ENCODE measurements at regions not wholly inside any gene's neighbourhood (a gene's known extent, or its start where the extent isn't known, plus 50 kb on each side); places are given as distances from the start of the nearest gene placed in this dataset.

DNA sequence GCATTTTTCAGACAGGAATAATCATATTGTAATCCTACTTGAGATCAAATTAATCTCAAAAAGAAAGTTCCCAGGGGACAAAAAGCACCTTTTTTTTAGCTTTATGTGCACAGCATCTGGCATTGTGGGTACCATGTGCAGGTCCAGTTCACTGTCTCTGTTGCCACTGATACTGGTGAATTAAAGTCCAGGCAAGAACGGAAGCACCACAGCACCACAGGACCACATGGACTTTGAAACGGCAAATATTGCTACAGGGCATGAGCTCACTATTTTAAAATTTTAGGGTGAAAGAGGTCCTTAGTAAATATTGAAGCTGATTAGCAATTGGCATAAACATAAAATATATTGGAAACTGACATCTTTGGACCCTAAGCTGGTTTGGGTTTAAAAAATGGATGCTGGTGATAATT, 709.0 kb downstream of the EPM2A start:
- H3K36me3 Mint-ChIP-seq (ENCODE audit: low read depth): no peaks in the 10 kb centered on the region
- CTCF ChIA-PET: interaction anchor here (0.7 to 0.8 kb wide), 2 partner anchors 73 to 437 kb away, joined by 3 read pairs; no protein-coding TSS in a partner anchor
- intact Hi-C loops (cut with micrococcal nuclease): loop anchor here (5.0 kb wide), 1 partner anchor 444 kb away; no protein-coding TSS in a partner anchor

DNA sequence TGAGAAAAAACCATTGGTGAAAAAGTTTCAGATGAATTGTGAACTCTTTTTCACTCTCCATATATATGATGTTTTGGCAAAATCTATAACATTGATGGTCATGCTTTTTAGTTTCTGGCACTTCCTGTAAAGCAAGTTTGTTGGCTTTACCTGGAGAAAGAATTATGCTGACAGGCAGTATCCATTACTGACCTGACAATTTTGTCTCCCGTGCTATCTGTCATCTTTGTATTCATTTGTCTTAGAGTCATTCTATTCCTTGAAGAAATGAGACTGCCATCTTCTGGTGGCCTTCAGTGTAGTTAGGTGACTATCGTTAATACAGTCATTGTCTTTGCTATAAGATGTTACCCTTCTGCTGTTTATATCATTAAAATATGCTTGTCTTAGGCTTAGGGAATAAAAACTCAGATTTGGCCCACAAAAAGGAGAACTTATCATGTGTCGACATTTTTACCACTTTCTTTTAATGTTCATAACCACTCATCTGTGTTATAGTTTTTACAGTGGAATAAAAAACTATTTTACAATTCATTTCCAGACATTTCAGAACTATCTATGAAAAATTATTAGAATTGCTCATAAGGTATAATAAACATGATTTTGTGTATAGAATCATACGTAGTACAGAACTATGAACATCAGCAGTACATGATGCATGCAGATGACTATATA, 707.0 kb downstream of the EPM2A start:
- ATAC-seq: peak; percentile 74
- ChIA-PET POLR2A (no interaction called here), CTCF (interaction anchor here (1.2 to 1.5 kb wide), 2 partner anchors 12 to 440 kb away, joined by 3 to 4 read pairs; no protein-coding TSS in a partner anchor)
- Mint-ChIP-seq H3K27me3 (peaks cover 18% of the 10 kb centered on the region), H3K36me3 (ENCODE audit: low read depth) (no peaks in the 10 kb centered on the region), H3K9me3 (no peaks in the 10 kb centered on the region), H3K27ac (no peak overlapping the region), H3K4me1 (ENCODE audit: low read depth) (no peaks in the 10 kb centered on the region), H3K4me3 (no peak overlapping the region)
- DNase-seq: peak; percentile 33
- TF ChIP-seq, protein P1, sequence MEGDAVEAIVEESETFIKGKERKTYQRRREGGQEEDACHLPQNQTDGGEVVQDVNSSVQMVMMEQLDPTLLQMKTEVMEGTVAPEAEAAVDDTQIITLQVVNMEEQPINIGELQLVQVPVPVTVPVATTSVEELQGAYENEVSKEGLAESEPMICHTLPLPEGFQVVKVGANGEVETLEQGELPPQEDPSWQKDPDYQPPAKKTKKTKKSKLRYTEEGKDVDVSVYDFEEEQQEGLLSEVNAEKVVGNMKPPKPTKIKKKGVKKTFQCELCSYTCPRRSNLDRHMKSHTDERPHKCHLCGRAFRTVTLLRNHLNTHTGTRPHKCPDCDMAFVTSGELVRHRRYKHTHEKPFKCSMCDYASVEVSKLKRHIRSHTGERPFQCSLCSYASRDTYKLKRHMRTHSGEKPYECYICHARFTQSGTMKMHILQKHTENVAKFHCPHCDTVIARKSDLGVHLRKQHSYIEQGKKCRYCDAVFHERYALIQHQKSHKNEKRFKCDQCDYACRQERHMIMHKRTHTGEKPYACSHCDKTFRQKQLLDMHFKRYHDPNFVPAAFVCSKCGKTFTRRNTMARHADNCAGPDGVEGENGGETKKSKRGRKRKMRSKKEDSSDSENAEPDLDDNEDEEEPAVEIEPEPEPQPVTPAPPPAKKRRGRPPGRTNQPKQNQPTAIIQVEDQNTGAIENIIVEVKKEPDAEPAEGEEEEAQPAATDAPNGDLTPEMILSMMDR (IDR thresholded peaks at IDR 0.05): peak; percentile 40
- intact Hi-C loops (cut with micrococcal nuclease): loop anchor here (5.0 kb wide), 1 partner anchor 446 kb away; no protein-coding TSS in a partner anchor

More for the DNA sequence above, 709.0 kb downstream of the EPM2A start:
- no peak overlapping the region for H3K27ac Mint-ChIP-seq
- H3K27me3 Mint-ChIP-seq: peaks cover 15% of the 10 kb centered on the region
- no peak overlapping the region for H3K4me3 Mint-ChIP-seq
- ATAC-seq: no peak
- POLR2A ChIA-PET: no interaction called here
- no peaks in the 10 kb centered on the region for H3K9me3 Mint-ChIP-seq
- peaks cover 8% of the 10 kb centered on the region for H3K4me1 Mint-ChIP-seq (ENCODE audit: low read depth)
- no peak for DNase-seq
- TF ChIP-seq, protein P1 (IDR thresholded peaks at IDR 0.05): no peak

DNA sequence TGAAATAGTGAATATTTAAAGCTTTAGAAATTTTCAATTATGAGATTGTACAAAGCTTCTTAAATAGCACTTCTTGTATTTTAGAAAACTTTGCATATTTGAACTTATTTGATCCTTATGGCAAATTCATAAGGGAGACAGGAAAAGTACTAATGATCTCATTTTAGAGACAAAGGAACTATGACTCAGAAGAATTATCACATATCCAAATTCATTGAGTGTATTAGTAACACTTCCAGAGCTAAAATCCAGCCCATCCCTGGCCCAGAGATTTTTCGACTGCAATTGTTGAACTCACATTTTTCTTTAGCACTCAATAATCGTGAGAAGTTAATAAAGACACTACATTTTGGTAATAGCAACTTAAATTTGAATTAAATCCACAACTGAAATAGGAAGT, 704.3 kb downstream of the EPM2A start:
- POLR2A ChIA-PET: no interaction called here
- intact Hi-C loops (cut with micrococcal nuclease): no loop called here
- DNase-seq (no peak), ATAC-seq (no peak)
- Mint-ChIP-seq H3K9me3 (no peaks in the 10 kb centered on the region), H3K4me1 (ENCODE audit: low read depth) (no peaks in the 10 kb centered on the region), H3K27ac (no peak overlapping the region), H3K4me3 (no peak overlapping the region), H3K27me3 (peaks cover 22% of the 10 kb centered on the region), H3K36me3 (ENCODE audit: low read depth) (no peaks in the 10 kb centered on the region)
- CTCF ChIA-PET: interaction anchor here (0.8 to 1.3 kb wide), 2 partner anchors 10 to 445 kb away, joined by 3 read pairs; no protein-coding TSS in a partner anchor
- TF ChIP-seq, protein P1 (IDR thresholded peaks at IDR 0.05): no peak

DNA sequence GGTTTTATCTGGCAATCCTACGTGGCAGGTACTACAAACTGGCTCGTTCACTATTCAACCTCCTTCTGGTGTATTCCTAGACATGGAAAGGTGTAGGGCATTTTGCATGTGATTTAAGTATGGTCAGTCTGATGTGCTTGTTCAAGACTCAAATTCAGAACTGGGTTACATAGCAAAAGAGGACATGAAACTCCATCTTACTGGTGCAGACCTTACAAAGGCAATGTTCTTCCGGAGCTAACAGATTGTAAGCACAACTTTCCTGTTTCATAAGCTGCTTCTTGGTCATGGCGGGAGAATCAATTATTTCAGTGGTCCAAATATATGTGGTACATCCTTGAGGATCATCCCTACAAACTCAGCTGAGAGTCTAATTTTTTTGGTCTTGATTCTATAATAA, 703.4 kb downstream of the EPM2A start:
- intact Hi-C loops (cut with micrococcal nuclease): no loop called here
- DNase-seq: no peak
- CTCF ChIA-PET: interaction anchor here (1.3 kb wide), 1 partner anchor 9 kb away, joined by 3 read pairs; no protein-coding TSS in a partner anchor

More for the DNA sequence above, 703.4 kb downstream of the EPM2A start:
- H3K4me3 Mint-ChIP-seq: no peak overlapping the region
- H3K27me3 Mint-ChIP-seq: peaks cover 25% of the 10 kb centered on the region
- TF ChIP-seq, protein P1 (IDR thresholded peaks at IDR 0.05): no peak
- POLR2A ChIA-PET: no interaction called here
- no peaks in the 10 kb centered on the region for H3K36me3 Mint-ChIP-seq (ENCODE audit: low read depth)
- H3K27ac Mint-ChIP-seq: no peak overlapping the region
- no peak for ATAC-seq
- no peaks in the 10 kb centered on the region for H3K4me1 Mint-ChIP-seq (ENCODE audit: low read depth)
- no peaks in the 10 kb centered on the region for H3K9me3 Mint-ChIP-seq
